Activated CD4-positive, alpha-beta T cell treated with anti-CD3 and anti-CD28 coated beads, Interleukin-2, amount 50 U/mL, for 16 hours (primary cell): ENCODE measurements at regions not wholly inside any gene's neighbourhood (a gene's known extent, or its start where the extent isn't known, plus 50 kb on each side); places are given as distances from the start of the nearest gene placed in this dataset.
"Not testable (repeated sequence)": the region's sequence is repeated elsewhere in the genome, so short reads cannot be mapped to it uniquely, and the experiment has no call there.

Experiments used
- DNase-seq: peaks from one replicate; pipeline ENCODE4 v3.0.0-alpha.2; 2020

DNA sequence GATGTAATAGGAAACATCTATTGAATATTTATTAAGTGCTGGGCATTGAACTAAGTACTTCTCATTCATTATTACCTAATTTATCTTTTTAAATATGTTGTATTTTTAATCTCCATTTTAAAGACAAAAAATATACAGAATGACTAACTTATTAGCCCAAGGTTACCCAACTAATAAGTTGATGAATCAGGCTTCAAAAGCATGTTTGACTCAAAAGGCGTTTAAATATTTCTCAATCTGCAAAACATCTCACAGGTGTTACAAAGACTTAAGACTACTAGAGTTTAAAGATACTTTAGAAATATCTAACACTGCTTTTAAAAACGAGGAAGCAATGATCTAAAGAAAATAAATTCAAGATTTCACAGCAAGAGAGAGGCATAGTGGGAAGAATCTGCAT is 457.4 kb upstream of the DCN start:
- no peak for DNase-seq

DNA sequence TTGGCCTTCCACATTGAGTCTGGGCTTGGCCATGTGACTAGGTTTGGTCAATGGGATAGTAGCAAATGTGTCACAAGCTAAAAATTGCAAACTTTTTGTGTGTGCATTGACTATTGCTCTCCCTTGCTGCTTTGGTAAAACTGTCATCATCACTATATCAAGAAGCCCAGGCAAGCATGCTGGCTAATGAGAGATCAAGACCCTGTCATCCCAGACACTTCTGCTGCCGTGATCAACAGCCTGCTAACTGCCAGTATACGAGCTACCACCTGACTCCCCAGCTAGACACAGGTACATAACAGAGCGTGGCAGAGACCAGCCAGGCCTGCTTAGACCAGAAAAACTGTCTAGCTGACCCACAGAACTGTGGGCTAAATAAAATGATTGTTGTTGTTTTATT is 456.7 kb upstream of the DCN start:
- DNase-seq: no peak

DNA sequence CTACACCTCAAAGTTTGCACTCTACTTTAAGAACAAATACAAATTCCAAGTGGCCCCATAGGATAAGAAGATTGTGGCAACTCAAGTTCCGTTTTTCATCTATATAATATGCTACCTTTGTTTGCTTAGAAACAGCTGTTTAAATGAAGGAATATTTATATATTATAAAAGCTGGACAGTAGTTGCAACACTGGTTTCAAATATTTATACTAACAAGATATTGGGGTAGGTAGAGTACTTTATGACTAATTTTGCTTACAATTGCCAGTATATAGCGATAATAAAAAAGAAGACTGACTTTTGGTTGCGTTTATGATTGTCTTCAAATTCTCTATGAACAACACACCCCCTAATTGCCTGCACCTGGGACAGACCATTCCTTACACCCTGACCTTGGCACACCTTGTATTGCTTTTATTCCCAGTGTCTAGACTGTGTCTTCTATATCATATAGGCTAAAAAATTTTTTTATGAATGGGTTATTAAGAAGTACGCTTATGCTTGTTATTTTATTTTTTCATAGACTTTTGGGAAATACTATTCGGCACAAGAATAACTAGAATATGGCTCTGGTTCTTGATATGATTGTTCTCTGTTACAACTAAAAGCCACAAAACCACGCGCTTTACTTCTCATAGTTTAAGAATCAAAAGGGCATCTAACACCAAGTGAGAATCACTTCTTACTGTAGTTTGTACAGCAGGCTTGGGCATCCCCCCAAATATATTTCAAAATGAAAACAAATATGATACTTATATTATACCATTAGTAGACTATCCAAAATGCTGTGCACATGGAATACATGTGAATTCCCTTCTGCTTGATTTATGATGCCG is 455.4 kb upstream of the DCN start:
- no peak for DNase-seq

DNA sequence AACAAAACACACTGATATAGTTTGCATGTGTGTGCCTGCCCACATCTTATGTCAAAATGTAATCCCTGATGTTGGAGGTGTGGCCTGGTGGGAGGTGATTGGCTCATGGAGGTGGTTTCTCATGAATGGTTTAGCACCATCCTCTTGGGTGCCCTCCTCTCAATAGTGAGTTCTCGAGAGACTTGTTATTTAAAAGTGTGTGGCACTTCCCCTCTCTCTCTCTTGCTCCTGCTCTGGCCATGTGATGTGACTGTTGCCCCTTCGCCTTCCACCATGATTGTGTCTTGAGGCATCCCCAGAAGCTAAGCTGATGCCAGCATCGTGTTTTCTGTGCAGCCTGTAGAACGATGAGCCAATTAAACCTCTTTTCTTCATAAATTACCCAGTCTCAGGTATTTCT is 454.1 kb upstream of the DCN start:
- no peak for DNase-seq

DNA sequence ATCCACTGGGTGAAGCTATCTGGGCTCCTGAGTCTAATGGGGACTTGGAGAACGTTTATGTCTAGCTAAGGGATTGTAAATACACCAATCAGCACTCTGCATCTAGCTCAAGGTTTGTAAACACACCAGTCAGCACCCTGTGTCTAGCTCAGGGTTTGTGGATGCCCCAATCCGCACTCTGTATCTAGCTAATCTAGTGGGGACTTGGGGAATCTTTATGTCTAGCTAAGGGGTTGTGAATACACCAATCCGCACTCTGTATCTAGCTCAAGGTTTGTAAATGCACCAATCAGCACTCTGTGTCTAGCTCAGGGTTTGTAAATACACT is 451.7 kb upstream of the DCN start:
- DNase-seq: not testable (repeated sequence)

DNA sequence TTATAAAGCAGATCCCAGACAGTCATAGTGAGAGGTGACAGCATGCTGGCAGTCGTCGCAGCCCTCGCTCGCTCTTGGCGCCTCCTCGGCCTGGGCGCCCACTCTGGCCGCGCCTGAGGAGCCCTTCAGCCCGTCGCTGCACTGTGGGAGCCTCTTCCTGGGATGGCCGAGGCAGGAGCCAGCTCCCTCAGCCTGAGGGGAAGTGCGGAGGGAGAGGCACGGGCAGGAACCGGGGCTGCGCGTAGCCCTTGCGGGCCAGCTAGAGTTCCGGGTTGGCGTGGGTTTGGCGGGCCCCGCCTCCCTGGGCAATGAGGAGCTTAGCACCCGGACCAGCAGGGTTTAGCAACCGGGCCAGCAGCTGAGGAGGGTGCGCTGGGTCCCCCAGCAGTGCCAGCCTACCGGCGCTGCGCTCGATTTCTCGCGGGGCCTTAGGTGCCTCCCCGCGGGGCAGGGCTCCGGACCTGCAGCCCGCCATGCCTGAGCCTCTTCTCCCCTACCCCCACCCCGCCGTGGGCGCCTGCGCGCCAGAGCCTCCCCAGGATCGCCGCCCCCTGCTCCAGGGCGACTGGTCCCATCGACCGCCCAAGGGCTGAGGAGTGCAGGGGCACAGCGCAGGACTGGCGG is 451.2 kb upstream of the DCN start:
- no peak for DNase-seq

DNA sequence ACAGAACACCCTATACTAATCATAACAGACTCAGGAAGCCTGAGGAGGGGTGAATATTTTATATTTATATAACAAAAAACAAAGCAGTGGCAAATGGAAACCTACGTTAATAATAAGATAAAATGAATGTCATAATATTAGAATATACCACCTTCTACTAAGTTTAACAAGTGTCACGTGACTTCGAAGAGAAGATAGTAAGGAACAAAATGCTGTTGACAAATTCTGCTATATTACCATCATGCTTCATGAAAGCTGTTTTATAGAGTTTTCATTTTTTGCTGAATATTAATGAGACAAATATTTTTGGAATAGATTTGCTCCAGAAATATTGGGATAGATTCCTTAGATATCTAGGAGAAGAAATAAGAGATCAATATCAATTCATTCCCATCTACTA is 450.6 kb upstream of the DCN start:
- no peak for DNase-seq

DNA sequence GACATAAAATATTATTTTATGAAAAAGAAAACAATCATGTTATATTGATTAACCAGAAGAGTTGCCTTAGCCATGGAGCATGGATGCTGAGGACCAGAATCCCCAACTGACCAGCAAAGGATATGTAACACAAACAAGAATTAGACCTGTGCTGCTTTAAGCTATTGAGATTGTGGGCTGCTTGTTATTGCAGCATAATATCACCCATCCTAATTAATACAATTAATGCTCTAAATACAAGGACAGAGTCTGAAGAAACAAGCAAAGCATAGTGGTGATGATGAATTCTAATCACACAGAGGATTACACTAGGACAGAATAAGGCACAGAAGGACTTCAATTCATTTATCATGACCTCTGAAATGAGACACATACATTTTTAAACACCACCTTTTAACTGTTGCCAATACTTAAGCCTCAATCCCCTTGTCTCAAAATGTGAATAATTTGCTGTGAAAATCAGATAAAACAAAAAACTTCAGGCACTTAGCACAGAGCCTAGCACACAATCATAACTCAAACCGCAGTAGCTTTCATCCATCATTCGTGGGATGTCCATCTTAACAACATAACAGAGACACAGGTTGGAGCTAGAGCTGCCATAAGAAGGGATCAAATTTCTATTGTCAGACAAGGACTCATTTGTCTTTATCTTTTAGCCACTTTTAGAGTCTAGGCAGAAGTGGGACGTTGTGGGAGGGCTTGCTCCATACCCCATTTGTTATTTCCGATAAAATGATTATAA is 449.6 kb upstream of the DCN start:
- DNase-seq: no peak

DNA sequence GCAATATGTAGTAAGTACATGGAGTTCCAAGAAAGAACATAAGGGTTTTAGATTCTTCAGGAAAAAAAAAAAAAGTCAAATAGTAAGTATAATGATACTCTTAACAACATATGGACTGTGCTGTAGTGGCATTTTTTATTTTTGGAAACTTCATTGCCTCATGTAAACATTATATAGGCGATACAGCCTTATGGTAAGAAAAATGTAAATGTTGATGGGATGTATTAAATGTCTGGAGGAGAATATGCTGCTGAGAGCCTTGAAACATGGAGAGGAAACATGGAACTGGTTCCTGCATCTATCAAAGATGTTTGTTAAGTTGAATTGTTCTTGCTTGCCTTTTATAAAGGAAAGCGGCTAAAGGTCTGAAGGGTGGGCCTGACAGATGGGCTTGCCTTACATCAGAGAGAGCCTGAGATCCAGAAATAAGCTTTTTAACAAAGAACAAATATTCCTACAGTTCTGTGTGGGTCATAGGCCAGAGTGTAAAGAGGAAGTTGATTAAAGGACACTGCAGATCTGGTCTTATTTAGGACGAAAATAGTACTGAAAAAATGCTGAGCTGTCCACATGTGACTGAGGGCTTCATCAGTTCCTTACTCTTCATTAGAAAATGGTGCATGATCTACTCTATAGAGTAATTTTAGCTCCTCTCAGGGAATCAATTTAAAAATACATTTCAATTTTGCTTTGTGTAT is 448.1 kb upstream of the DCN start:
- no peak for DNase-seq

DNA sequence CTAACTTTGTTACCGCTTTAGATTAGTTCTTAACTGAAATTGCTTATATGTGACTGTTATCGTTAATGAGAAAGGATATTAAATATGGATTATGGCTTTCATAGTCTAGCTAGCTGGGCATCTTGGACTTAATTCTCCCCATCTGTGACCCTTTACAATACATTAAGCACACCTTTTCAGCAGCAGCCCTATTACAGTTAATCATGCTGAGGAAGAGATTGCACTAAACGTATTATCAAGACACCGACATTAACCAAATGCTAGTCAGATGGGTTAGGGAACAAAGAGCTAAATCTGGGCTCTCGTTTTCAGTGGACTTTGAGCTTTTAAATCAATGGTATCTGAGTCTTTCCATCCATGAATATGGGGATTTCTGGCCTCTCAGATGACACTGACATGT is 447.5 kb upstream of the DCN start:
- no peak for DNase-seq

DNA sequence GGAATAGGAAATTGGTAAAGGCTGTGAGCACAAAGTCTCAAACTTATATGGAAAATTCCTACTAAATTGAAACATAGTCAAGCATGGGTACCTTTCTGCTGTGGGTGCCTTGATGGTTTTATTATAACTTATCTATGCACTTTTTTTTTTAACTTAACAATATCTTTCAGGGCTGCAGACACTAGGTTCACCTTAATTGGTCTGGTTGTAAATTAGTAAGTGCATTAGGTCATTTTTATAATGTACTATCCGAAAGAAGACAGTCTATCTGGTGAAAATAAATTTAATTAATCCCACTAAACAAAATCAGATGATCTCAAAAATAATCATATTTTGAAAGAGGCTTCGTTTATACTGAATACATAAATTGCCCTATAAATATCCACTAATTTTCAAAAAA is 446.8 kb upstream of the DCN start:
- DNase-seq: no peak

DNA sequence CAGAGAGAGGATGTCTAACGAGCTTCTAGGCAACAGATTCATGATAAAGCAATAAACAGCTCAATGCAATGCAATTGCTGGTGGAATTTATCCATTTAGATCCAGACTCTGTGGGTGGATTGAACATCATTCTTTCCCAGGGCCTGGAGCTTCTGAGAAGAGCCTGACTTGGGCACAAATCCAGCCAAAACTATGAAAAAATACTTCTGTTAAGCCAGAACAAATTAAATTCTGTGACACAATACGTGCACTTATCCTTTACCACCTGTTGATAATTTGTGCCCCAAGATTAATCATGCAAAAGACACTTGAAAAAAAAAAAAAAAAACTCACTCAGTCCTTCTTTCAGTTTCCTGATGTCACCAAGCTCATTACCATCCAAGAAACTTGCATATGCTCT is 446.0 kb upstream of the DCN start:
- DNase-seq: no peak

DNA sequence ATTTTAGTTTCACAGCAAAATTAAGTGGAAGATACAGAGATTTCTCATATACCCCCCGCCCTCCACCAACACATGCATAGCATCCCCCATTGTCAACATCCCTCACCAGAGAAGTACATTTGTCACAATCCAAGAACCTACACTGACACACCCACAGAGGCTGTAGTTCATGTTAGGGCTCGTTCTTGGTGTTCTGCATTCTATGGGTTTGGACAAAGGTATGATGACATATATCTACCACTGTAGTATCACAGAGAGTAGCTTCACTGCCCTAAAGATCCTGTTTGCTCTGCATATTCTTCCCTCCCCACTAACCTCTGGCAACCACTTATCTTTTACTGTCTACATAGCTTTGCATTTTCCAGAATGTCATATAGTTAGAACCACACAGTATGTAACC is 444.6 kb upstream of the DCN start:
- DNase-seq: no peak

DNA sequence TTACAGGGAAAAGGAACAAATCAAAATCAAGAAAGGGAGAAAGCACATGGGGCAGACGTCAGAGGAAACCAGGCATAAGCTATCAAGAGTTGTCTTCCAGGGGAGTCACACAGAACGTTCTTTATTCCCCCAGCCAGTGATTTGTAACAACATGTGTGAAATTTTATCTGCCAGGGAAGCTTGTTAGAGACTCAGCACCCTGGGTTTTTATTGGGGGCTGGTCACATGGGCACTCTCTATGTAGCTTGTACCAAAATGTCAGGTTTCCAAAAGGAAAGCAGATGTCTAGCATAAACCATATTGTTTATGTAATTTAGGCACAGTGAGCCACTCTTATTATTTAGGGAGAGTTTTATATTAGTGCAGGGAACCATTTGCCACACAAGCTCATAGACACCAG is 440.4 kb upstream of the DCN start:
- DNase-seq: no peak

DNA sequence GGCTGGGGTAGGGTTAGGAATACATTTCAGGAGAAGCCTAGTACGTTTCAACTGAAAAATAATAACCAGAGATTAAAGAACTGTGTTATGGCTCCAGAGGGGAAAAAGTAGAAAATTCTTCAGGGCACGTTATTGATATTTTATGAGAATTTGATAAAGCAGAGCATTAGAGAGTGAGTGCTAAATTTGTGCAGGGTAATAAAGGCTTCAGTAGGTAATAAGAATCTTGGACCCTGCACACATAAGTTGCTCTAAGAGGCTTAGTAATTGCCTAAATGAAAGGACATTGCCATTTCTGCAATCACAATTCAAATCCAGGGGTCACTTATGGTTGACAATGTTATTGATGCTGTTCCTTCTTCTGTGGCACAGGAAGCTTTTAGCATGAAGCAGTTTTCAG is 439.4 kb upstream of the DCN start:
- DNase-seq: no peak

DNA sequence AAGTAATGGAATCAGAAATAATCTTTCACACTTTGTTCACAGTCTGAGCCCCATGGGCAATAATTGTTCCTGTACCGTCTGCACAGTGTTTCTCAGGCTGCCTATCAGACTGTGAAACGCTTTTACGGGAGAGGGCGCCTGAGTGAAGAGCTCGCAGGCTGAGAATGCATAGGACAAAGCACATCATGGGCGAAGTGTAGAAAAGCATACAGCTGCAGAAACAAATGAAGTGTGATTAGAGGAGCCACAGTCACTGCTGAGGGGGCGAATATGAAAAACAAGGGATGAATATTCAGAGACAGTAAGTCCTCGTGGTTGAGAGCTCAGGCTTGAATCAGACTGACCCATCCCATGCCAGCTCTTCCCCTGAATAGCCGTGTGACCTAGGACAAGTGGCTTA is 438.4 kb upstream of the DCN start:
- DNase-seq: no peak

DNA sequence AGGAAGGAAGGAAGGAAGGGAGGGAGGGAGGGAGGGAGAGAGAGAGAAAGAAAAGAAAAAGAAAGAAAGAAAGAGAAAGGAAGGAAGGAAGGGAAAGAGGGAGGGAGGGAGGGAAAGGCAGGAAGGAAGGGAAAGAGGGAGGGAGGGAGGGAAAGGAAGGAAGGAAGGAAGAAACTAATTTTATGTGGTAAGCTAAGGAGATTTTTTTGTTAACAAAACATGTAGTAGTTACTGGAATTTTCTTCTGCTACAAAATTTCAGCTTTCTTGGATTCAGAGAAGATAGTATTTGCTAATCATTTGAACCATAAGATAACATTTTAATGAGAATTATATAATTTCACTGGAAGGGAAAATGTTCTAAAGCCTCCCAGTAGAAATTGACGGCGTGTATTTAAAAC is 437.8 kb upstream of the DCN start:
- DNase-seq: no peak

DNA sequence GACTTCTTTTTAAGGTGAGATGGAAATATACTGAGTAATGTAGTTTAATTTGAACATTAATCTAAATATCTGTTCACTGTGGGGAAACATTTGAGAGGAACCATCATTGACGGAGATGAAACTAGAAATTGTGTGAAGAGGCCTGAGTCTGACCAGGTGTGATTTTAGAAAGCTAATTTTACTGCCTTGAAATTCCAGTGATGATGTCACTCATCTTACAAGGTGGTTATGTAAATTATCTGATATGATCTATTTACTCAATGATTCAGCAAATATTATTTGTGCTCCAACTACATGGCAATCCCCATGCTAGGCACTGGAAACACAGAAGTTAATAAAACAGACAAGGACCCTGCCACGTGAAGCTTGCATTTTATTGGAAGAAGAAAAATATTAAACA is 435.7 kb upstream of the DCN start:
- no peak for DNase-seq

DNA sequence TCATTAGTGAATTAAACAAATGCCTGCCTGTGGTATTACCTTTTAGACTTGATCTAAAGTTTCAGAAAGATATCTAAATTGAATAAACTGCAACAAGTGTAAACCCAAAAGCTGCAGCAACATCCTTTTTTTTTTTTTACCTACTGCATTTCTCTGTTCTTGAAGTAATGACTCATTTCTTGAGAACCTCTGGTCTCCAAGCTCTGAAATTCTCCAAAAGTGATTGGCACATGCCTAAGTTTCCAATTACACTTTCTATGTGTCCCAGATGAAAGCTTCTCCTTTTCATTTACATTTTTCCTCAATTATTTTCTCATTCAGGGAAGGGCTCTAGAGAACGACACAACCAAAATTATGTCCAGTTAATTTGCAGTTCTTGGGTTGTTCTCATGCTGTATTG is 435.2 kb upstream of the DCN start:
- no peak for DNase-seq

DNA sequence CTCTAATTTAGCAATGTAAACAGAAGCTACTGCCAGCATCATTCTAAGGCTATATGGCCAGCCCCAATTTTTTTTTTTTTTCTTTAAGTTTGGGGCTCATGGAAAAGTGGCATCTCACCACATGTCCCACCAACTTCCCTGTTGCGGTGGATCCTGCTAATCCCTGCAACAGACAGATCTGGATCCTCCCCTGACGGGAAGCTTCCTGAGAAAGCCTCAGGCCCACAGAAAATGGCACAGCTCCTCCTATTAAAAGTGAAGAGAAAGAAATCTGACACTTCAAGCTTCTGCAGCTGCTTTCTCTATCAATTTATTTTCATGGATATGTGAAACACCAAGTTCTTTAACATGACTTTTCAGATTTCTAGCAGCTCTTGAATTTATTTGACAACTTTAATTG is 433.8 kb upstream of the DCN start:
- no peak for DNase-seq

DNA sequence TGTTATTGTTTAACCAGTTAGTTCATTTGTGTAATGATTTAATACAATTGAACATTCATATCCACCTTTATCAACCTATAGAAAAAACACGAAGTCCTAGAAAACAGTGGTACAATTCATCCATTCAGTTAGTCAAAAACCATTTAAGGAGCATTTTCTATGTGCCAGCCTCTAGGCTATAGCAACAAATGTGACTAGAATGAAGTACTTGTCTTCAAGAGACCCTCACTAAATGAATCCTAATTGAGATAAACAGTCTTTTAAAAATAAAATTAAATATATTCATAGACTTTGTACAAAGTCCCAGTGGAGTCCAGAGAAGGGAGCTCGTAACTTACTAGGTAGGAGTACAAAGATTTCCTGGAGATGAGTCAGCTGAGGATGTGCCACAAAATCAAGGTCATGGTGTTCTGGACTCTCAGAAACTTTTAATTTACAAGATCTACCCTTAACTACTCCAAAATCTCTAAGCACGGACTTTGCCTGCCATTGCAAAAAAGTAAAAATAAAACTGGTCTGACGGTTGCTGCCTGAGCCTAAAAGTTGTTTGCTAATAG is 430.7 kb upstream of the DCN start:
- DNase-seq: no peak

DNA sequence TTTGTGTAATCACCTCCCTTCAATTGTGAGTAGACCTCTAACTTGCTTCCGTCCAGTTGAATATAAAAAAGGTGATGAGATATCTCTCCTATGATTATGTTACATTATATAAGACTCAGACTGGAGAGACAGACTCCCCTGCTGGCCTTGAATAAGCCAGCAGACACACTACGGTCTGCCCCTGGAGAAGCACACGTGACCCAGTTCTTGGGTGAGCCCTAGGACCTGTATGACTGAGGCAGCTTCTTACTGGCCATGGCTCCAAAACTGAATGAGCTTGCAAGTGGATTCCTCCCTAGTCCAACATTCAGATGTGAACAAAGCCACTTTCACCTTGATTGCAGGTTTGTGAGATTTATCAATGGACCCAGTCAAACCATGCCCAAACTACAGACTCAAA is 427.9 kb upstream of the DCN start:
- DNase-seq: no peak

DNA sequence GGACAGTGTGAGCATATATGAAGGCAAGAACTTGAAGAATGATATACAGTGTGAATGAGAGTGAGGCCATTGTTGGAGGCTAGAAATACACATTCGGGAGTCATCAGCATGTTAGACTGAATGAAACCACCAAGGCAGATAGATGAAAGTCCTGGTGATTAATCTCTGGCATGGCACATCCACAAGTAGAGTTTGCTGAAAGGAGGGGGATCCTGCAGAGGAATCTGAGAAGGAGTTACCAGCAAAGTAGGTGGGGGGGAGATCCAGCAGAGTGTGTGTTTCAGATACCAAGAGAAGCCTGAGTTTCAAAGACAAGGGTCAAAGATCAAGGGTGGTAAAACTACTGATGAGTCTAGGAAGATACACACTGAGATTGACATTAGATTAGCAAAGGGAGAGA is 426.7 kb upstream of the DCN start:
- DNase-seq: no peak

DNA sequence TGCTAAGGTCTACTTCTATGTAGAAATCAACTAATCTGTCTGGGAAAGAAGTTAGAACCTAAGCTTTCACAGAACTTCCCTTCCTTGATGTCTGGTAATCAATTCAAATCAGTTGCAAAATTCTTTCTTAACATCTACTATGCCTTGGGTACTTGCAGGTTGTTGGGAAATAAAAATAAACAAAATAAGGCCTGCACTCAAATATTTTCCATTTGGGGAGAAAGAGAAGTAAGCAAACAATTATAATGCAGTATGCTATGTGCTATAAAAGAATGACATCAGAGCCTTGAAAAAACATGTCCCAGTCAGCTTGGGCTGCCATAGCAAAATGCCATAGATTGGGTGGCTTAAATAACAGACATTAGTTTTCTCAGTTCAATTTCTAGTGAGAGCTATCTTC is 425.9 kb upstream of the DCN start:
- no peak for DNase-seq
